Natural killer cell treated with Interleukin-12 subunit alpha and Interleukin-12 subunit beta and Interleukin-15 and Interleukin-18, amount 100 ng/mL, for 72 hours (primary cell): ENCODE measurements at regions not wholly inside any gene's neighbourhood (a gene's known extent, or its start where the extent isn't known, plus 50 kb on each side); places are given as distances from the start of the nearest gene placed in this dataset.

ENCODE experiments used
- ATAC-seq, 2 donors: fragments of 150-1000 bp; cut with Tn5 transposase in 1 of 2; sonication (Bioruptor Pico), chemical (Tn5 transposase) in 1 of 2; 2 replicates each; pipeline ENCODE4 v1.10.0; 2021
- DNase-seq: peaks from one replicate; pipeline ENCODE4 v3.0.0; 2022; ENCODE audit warnings: low spot score
- H3K27ac Mint-ChIP-seq, 2 donors: 1 replicate in 1 of 2; 2 replicates in 1 of 2; pipeline ENCODE4 v1.8.0; 2022; ENCODE audit warnings: mixed read lengths in 2 of 2, mild to moderate bottlenecking in 1 of 2, moderate library complexity in 1 of 2
- H3K27me3 Mint-ChIP-seq, 2 donors: 1 replicate in 1 of 2; 2 replicates in 1 of 2; pipeline ENCODE4 v1.8.0; 2022; ENCODE audit warnings: mixed read lengths in 2 of 2
- H3K36me3 Mint-ChIP-seq: one replicate; pipeline ENCODE4 v1.8.0; 2022; ENCODE audit warnings: mixed read lengths
- H3K4me1 Mint-ChIP-seq, 2 donors: 1 replicate in 1 of 2; 2 replicates in 1 of 2; pipeline ENCODE4 v1.8.0; 2022; ENCODE audit warnings: low read depth in 2 of 2, mixed read lengths in 2 of 2, mild to moderate bottlenecking in 1 of 2
- H3K4me3 Mint-ChIP-seq: one replicate; pipeline ENCODE4 v1.8.0; 2022; ENCODE audit warnings: mixed read lengths
- H3K9me3 Mint-ChIP-seq: 2 replicates; pipeline ENCODE4 v1.8.0; 2022; ENCODE audit warnings: mixed read lengths

GRCh38 chr17:68748381-68748780 lies 147.2 kb upstream of the FAM20A start:
- no peak for ATAC-seq
- no peak for DNase-seq
- H3K27me3 Mint-ChIP-seq, result peaks cover 14 to 23% of the 10 kb centered on the region in 2 donors
- no peaks in the 10 kb centered on the region for H3K9me3 Mint-ChIP-seq
- no peak overlapping the region for H3K27ac Mint-ChIP-seq
- H3K36me3 Mint-ChIP-seq, result no peaks in the 10 kb centered on the region
- H3K4me1 Mint-ChIP-seq, result no peaks in the 10 kb centered on the region
- no peak overlapping the region for H3K4me3 Mint-ChIP-seq

GRCh38 chr17:68740555-68741447 lies 139.6 kb upstream of the FAM20A start:
- no peaks in the 10 kb centered on the region for H3K36me3 Mint-ChIP-seq
- H3K4me1 Mint-ChIP-seq, result no peaks in the 10 kb centered on the region
- no peak overlapping the region for H3K4me3 Mint-ChIP-seq
- H3K9me3 Mint-ChIP-seq, result no peaks in the 10 kb centered on the region
- peaks cover 18 to 59% of the 10 kb centered on the region in 2 donors for H3K27me3 Mint-ChIP-seq
- no peak for DNase-seq
- no peak for ATAC-seq
- H3K27ac Mint-ChIP-seq, result no peak overlapping the region

- no peaks in the 10 kb centered on the region for H3K36me3 Mint-ChIP-seq
- no peak for ATAC-seq
- no peaks in the 10 kb centered on the region for H3K9me3 Mint-ChIP-seq
Observed at GRCh38 chr17:68737761-68738443, 136.7 kb upstream of the FAM20A start.

GRCh38 chr17:68734931-68735330 lies 133.8 kb upstream of the FAM20A start:
- peaks cover 21 to 49% of the 10 kb centered on the region in 2 donors for H3K27me3 Mint-ChIP-seq
- DNase-seq, result no peak
- H3K4me1 Mint-ChIP-seq, result no peaks in the 10 kb centered on the region
- no peak for ATAC-seq
- H3K9me3 Mint-ChIP-seq, result no peaks in the 10 kb centered on the region
- no peak overlapping the region for H3K4me3 Mint-ChIP-seq
- H3K36me3 Mint-ChIP-seq, result no peaks in the 10 kb centered on the region
- no peak overlapping the region for H3K27ac Mint-ChIP-seq

More at GRCh38 chr17:68737761-68738443, 136.7 kb upstream of the FAM20A start:
- no peak overlapping the region for H3K27ac Mint-ChIP-seq
- H3K27me3 Mint-ChIP-seq, result peaks cover 17 to 49% of the 10 kb centered on the region in 2 donors
- H3K4me1 Mint-ChIP-seq, result no peaks in the 10 kb centered on the region
- no peak overlapping the region for H3K4me3 Mint-ChIP-seq
- DNase-seq, result no peak

GRCh38 chr17:68734187-68734900 lies 133.2 kb upstream of the FAM20A start:
- no peaks in the 10 kb centered on the region for H3K9me3 Mint-ChIP-seq

GRCh38 chr17:68733241-68734176 lies 132.3 kb upstream of the FAM20A start:
- H3K9me3 Mint-ChIP-seq, result no peaks in the 10 kb centered on the region
- no peaks in the 10 kb centered on the region for H3K36me3 Mint-ChIP-seq
- no peak overlapping the region for H3K27ac Mint-ChIP-seq
- ATAC-seq, result no peak
- H3K4me1 Mint-ChIP-seq, result no peaks in the 10 kb centered on the region
- H3K4me3 Mint-ChIP-seq, result no peak overlapping the region
- H3K27me3 Mint-ChIP-seq, result peaks cover 23 to 49% of the 10 kb centered on the region in 2 donors
- DNase-seq, result no peak

More at GRCh38 chr17:68734187-68734900, 133.2 kb upstream of the FAM20A start:
- H3K4me3 Mint-ChIP-seq, result no peak overlapping the region
- no peaks in the 10 kb centered on the region for H3K36me3 Mint-ChIP-seq
- no peaks in the 10 kb centered on the region for H3K4me1 Mint-ChIP-seq
- no peak for DNase-seq
- H3K27ac Mint-ChIP-seq, result no peak overlapping the region
- peaks cover 22 to 49% of the 10 kb centered on the region in 2 donors for H3K27me3 Mint-ChIP-seq
- no peak for ATAC-seq

- DNase-seq (no peak), ATAC-seq (no peak)
- H3K9me3 Mint-ChIP-seq, result no peaks in the 10 kb centered on the region
- peaks cover 24 to 51% of the 10 kb centered on the region in 2 donors for H3K27me3 Mint-ChIP-seq
- no peak overlapping the region for H3K4me3 Mint-ChIP-seq
- no peaks in the 10 kb centered on the region for H3K36me3 Mint-ChIP-seq
- H3K27ac Mint-ChIP-seq, result no peak overlapping the region
- no peaks in the 10 kb centered on the region for H3K4me1 Mint-ChIP-seq
Observed at GRCh38 chr17:68732301-68732749, 131.2 kb upstream of the FAM20A start.

GRCh38 chr17:68731465-68731864 lies 130.3 kb upstream of the FAM20A start:
- DNase-seq (no peak), ATAC-seq (no peak)
- Mint-ChIP-seq H3K36me3 (no peaks in the 10 kb centered on the region), H3K4me1 (no peaks in the 10 kb centered on the region), H3K4me3 (no peak overlapping the region), H3K9me3 (no peaks in the 10 kb centered on the region), H3K27ac (no peak overlapping the region), H3K27me3 (peaks cover 28 to 50% of the 10 kb centered on the region in 2 donors)

- Mint-ChIP-seq H3K27ac (no peak overlapping the region), H3K4me1 (no peaks in the 10 kb centered on the region), H3K27me3 (peaks cover 19 to 43% of the 10 kb centered on the region in 2 donors), H3K4me3 (no peak overlapping the region), H3K9me3 (no peaks in the 10 kb centered on the region), H3K36me3 (no peaks in the 10 kb centered on the region)
- no peak for ATAC-seq
- no peak for DNase-seq
Observed at GRCh38 chr17:68719431-68719830, 118.3 kb upstream of the FAM20A start.

GRCh38 chr17:68718926-68719325 lies 117.8 kb upstream of the FAM20A start:
- H3K27me3 Mint-ChIP-seq, result peaks cover 17 to 39% of the 10 kb centered on the region in 2 donors
- no peak for ATAC-seq

GRCh38 chr17:68718465-68718864 lies 117.3 kb upstream of the FAM20A start:
- peaks cover 14 to 35% of the 10 kb centered on the region in 2 donors for H3K27me3 Mint-ChIP-seq
- H3K27ac Mint-ChIP-seq, result no peak overlapping the region
- no peaks in the 10 kb centered on the region for H3K36me3 Mint-ChIP-seq
- DNase-seq (no peak), ATAC-seq (no peak)
- no peaks in the 10 kb centered on the region for H3K9me3 Mint-ChIP-seq
- no peaks in the 10 kb centered on the region for H3K4me1 Mint-ChIP-seq
- no peak overlapping the region for H3K4me3 Mint-ChIP-seq

More at GRCh38 chr17:68718926-68719325, 117.8 kb upstream of the FAM20A start:
- H3K36me3 Mint-ChIP-seq, result no peaks in the 10 kb centered on the region
- no peak for DNase-seq
- no peak overlapping the region for H3K27ac Mint-ChIP-seq
- no peaks in the 10 kb centered on the region for H3K4me1 Mint-ChIP-seq
- H3K9me3 Mint-ChIP-seq, result no peaks in the 10 kb centered on the region
- no peak overlapping the region for H3K4me3 Mint-ChIP-seq

- Mint-ChIP-seq H3K4me3 (no peak overlapping the region), H3K4me1 (no peaks in the 10 kb centered on the region), H3K27ac (no peak overlapping the region), H3K27me3 (peaks cover 18 to 34% of the 10 kb centered on the region in 2 donors), H3K36me3 (no peaks in the 10 kb centered on the region), H3K9me3 (no peaks in the 10 kb centered on the region)
- ATAC-seq, result no peak
- no peak for DNase-seq
Observed at GRCh38 chr17:68714676-68715075, 113.5 kb upstream of the FAM20A start.

GRCh38 chr17:68711858-68712257 lies 110.7 kb upstream of the FAM20A start:
- Mint-ChIP-seq H3K27me3 (peaks cover 19 to 34% of the 10 kb centered on the region in 2 donors), H3K4me1 (no peaks in the 10 kb centered on the region), H3K36me3 (no peaks in the 10 kb centered on the region), H3K4me3 (no peak overlapping the region), H3K27ac (no peak overlapping the region), H3K9me3 (no peaks in the 10 kb centered on the region)
- no peak for DNase-seq
- ATAC-seq, result no peak
